COR-L47 (cell line): ENCODE measurements at regions not wholly inside any gene's neighbourhood (a gene's known extent, or its start where the extent isn't known, plus 50 kb on each side); places are given as distances from the start of the nearest gene placed in this dataset.

Source experiments
- DNase-seq: peaks from one replicate; lab custom pipeline; 2025; lab: John Stamatoyannopoulos, UW

DNA sequence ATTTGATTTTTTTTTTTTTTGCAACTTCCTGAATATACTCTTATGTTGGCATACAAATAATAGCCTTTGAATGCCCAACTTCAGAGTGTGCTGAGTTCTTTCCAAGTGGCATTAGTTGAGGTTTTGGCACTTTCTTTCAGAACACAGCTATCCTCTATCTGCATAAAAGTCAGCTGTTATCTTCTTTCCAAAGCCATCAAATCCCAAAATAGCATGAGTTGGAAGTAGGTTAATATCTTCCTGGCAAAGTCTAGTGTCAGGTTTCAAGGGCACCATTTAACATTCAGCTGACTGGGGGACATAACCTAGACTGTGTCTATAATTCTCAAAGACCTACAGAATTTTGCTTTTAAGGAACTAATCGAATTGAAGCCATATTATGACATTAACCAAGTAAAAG is 223.9 kb downstream of the PLPP3 start:
- no peak for DNase-seq

DNA sequence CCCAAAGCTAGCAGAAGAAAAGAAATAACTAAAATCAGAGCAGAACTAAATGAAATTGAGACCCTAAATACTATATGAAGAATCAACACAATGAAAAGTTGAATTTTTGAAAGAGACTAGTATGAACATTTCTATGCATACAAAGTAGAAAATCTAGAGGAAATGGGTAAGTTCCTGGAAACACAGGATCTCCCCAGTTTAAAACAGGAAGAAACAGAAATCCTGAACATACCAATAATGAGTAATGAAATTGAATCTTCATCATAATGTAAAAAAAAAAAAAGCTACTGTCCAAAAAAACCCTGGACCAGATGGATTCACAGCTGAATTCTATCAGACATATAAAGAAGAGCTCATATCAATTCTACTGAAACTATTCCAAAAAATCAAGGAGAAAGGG is 233.5 kb downstream of the PLPP3 start:
- no peak for DNase-seq

DNA sequence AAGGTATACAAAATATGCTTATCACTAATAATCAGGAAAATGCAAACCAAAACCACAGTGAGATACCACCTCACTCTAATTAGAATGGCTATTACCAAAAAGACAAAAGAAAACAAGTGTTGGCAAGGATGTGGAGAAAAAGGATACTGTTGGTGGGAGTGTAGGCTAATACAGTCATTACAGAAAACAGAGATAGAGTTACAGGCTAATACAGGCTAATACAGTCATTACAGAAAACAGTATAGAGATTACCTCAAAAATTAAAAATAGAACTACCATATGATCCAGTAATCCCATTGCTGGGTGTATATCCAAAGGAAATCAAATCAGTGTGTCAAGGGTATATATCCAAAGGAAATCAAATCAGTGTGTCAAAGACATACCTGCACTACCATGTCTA is 238.4 kb downstream of the PLPP3 start:
- DNase-seq, result no peak

DNA sequence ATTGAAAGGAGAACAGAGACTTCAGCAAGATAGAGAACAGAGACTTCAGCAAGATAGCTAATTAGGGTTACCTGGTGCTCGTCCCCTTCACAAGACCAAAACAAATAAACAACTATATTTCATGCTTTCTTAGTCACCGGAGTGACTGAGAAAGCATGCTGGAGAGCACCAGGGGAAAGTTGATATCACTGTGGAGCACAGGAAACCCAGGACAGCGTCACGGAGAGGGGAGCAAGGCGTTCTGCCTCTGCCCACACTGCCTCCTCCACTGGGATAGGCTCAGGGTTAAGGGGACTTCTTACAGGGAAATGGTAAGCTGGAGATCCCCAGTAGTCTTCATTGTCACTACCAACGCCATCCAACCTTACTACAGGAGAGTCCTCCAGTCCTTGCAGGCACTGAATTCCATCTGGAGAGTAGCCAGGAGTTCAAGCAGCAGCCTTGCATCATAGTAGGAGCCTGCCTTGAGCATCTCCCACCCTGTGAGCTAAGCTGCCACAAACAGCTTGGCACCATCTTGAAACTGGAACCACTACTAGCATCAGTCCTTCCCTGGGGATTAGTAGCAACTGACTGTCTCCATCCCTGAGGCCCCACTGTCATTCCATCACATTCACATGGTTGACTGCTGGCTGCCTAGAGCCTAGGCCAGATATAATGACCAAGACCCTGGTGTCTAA is 239.4 kb downstream of the PLPP3 start:
- no peak for DNase-seq

DNA sequence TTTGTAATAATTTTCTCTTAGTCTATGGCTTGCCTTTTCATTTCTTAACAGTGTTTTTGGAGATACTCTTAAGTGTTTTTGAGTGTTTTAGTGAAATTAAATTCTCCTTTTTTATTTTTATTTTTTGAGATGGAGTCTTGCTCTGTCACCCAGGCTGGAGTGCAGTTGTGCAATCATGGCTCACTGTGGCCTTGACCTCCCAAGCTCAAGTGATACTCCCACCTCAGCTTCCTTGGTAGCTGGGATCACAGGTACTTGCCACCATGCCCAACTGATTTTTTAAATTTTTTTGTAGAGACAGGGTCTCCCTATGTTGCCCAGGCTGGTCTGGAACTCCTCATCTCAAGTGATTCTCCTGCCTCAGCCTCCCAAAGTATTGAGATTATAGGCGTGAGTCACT is 240.3 kb downstream of the PLPP3 start:
- DNase-seq, result no peak

DNA sequence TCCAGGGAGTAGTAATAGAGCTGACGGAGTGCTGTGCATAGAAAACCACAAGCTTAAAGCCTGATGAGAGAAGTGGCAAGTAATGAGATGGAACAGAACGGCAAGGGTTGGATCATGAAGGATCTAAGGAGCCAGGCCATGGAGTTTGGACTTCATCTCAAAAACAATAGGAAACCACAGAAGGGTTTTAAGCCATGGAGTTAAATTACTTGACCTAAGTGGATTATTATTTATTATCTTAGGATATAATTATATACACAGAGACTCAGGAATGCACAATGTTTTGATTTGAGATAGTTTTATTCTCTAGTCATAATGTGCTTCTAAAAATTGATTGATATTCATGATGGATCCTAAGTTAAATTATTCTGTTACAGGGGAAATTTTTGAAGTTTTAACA is 242.4 kb downstream of the PLPP3 start:
- no peak for DNase-seq

DNA sequence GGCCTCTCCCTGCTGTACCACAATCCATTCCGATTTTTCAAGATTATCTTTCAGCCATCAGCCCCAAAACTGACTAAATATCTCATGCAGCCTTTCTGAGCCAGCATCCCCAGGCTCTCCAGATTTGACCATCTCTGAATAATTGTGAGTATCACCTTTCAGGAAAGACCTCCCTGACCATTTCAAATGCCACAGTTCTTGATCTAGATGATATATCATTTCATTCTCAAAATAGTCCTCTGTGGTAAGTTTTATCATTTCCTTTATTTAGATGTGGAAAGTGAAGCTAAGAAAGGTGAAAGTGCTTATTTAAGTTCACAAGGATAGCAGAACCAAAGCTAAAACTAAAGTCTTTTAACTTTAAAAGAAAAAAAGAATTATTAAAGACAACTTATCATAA is 244.0 kb downstream of the PLPP3 start:
- no peak for DNase-seq

- DNase-seq, result no peak
Measured at GRCh38 chr1:56334047-56334446, 245.3 kb downstream of the PLPP3 start.

DNA sequence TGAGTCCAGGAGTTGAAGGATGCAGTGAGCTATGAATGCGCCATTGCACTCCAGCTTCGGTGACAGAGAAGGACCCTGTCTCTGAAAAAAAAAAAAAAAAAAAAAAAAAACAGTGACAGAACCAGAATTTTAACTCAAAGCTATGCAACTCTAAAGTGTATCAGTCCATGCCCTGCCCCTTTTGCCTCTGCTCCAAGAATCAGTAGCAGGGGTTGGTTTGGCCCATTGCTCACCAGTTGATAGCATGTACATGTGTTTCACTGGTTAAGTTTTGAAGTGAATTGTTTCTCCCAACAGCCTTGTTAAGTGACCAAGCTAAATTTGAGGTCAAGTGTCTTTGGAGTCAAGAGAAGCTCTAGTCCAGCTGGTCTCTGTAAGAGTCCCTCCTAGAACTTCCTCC is 245.9 kb downstream of the PLPP3 start:
- DNase-seq, result no peak

- no peak for DNase-seq
Measured at GRCh38 chr1:56331892-56332567, 247.3 kb downstream of the PLPP3 start.

DNA sequence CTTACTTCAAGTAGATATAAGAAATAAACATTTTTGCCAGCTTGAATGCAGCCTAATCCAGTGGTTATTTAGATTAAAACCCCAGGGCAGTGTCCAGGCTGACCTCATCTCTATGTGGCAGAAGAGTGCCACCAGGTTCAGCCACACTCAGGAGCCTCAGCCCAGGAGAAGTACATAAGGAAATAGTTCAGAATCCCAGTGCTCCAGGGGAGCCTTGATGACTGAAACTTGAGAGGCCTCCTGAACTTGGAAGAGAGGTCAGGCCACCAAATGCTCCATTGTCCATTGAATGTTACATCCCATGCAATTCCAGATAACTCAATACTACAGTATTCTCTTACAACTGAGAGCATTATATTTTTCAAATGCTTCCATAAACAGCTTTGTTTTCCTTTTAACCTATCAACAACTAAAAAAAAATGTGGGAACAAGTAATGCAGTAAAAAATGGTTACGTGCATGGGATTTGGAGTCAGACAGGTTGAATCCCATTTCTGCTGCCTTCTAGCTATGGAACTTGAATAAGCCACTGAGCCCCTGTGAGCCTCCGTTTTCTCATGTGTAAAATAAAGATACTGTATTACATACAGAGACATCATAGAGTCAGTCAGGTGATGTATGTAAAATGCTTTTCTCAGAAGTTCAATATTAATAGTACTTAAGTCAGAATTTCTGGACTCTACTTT is 248.0 kb downstream of the PLPP3 start:
- no peak for DNase-seq

DNA sequence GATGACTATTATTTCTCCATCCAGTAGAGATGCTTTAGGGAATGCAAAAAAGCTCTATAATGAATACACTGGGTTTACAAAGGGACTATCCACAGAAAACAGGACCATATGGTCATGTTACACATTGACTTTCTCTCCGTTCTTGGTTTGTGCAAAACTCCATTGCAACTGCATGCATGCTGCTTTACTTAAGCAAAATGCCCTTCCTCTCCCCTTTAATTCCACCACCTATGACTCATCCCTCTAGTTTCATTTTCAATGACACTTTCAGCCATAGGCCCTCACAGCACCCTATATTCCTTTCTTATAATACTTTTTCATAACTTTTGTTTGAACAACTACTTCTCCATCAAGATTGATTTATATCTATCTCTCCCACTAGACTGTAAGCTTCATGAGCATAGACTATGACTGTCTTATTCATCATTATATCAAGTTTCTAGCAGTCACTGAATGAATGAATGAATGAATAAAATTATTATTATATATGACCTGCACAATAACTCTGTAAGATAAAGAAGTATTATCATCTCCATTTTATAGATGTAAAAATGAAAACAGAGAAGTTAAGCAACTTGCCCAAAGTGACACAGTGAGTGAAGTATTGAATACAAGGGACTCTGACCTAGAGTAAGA is 248.9 kb downstream of the PLPP3 start:
- no peak for DNase-seq

DNA sequence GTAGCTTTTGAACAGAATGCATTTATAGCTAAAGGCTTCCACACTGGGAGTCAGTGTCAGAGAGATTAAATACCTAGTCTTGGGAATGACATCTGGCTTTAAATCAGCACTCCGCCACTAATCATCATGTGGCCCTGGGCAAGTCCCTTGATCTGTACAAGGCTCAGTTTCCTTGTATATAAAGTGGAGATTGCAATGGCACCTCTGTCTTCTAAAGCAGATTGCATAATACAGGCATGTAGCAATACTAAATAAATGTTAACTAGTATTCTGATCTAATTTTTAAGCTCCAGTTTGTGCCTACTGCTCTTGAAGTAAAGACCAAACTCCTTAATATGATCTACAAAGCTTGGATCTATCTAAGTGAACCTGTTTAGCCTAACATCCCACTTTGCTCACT is 249.4 kb downstream of the PLPP3 start:
- DNase-seq, result no peak

DNA sequence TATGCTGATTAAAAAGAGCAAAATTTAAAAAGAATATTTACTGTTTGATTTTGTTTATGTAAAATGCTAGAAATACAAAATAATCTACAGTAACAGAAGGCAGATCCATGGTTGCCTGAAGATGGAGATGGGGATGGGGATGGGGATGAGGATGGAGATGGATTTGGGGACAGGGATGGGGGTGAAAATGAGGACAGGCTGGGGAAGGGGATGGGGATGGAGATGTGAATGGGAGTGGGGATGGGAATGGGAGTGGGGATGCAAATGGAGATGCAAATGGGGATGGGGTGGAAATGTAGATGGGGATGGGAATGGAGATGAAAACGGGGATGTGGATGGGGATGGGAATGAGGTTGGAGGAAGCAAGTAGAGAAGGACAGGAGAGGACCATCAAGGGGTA is 252.2 kb downstream of the PLPP3 start:
- DNase-seq, result no peak

DNA sequence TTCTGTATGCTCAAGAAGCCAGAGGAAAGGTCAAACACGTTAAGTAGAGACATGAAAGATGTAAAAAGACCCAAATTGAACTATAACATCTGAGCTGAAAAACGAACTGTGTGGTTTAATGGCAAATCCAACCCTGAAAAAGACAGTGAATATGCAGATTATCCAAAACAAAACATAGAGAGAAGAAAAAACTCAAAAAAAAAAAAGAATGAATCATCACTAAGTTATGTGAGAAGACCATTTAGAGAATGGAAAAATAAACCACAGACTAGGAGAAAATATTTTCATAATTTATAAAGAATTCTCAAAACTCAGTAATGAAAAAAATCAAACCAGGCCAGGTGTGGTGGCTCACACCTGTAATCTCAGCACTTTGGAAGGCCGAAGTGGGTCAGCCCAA is 253.3 kb downstream of the PLPP3 start:
- no peak for DNase-seq

DNA sequence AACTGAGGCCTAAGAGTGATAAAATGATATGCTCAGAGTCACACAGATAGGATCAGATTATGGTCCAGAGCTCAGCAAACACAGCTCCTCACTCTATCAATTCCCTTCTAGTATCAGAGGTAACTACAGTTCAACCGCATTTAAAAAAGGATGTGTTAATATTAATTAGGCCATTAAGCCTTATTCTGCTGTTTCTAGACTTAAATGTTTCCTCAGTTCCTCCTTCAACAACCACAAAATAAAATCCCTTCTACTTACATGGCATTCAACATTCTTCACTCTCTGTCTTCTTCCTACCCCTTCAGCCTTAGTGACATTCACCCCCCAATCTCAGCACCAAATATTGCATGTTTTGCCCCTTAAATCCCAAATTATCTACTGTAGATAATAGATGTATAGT is 254.9 kb downstream of the PLPP3 start:
- no peak for DNase-seq

GRCh38 chr1:56322211-56322610 is 257.2 kb downstream of the PLPP3 start:
- DNase-seq, result no peak

- no peak for DNase-seq
Measured at GRCh38 chr1:56321150-56321490, 258.2 kb downstream of the PLPP3 start.

DNA sequence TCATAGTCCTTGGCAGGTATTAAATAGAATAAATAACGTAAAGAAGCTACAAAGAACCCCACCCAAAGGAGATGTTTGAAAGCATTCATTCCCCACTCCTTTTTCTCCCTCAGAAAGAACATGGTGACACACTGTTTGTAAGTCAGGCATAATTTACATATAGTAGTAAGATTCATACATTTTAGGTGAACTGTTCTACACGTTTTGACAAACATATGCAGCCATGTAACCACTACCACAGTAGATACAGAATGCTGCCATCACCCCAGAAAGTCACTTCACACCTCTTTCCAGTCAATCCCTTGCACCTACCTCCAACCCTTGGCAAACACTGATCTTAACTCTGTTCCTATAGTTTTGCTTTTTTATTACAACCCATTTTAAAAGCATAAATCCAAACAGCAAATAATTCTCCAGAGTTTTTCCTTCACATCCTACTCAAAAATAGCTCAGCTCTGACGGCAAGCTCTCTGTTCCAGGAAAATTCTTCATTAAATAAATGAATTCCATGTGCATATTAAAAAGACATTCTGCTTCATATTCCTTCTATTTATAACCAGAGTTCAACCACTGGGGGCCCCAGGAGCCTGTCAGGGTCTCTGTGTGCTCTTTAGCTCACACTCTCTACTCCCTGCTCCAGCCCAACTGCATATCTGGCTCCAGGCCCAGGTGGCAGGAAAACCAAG is 258.8 kb downstream of the PLPP3 start:
- no peak for DNase-seq

- no peak for DNase-seq
Measured at GRCh38 chr1:56317722-56318121, 261.6 kb downstream of the PLPP3 start.

GRCh38 chr1:56315293-56315942 is 263.9 kb downstream of the PLPP3 start:
- DNase-seq, result no peak

DNA sequence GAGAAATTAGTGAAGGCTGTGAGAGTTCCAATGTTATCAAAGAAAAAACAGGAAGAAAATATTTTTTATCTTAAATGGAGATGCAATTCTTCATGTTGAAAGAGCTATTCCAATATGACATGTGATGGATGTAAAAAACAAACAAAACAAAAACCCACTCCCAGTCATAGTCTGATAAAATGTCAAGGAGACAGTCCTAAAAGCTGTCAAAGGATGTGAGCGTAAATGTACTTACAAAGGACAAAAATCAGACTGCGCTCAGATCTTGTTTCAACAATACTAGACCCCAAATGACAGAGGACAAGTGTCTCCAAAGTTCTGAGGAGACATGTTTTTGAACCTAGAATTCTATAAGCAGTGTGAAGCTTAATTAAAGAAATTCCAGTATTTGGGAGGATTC is 265.8 kb downstream of the PLPP3 start:
- DNase-seq, result no peak
